Stimulated activated CD8-positive, alpha-beta memory T cell treated with anti-CD3 and anti-CD28 coated beads, Interleukin-12 subunit alpha, Interleukin-12 subunit beta, amount 100 ng/mL, for 24 hours (primary cell): ENCODE measurements at regions not wholly inside any gene's neighbourhood (a gene's known extent, or its start where the extent isn't known, plus 50 kb on each side); places are given as distances from the start of the nearest gene placed in this dataset.
"Not testable (repeated sequence)": the region's sequence is repeated elsewhere in the genome, so short reads cannot be mapped to it uniquely, and the experiment has no call there.

ENCODE experiments used
- DNase-seq: peaks from one replicate; pipeline ENCODE4 v3.0.0-alpha.2; 2020; ENCODE audit errors: extremely low read depth

- DNase-seq, result no peak
Observed at GRCh38 chr7:106749165-106749564, 88.2 kb upstream of the CCDC71L start.

GRCh38 chr7:106750773-106751172 is 89.8 kb upstream of the CCDC71L start:
- no peak for DNase-seq

GRCh38 chr7:106752367-106752766 is 91.4 kb upstream of the CCDC71L start:
- DNase-seq, result no peak

- DNase-seq, result not testable (repeated sequence)
Observed at GRCh38 chr7:106755024-106755423, 94.1 kb upstream of the CCDC71L start.

GRCh38 chr7:106755641-106756040 is 94.7 kb upstream of the CCDC71L start:
- no peak for DNase-seq

GRCh38 chr7:106756071-106756470 is 95.1 kb upstream of the CCDC71L start:
- no peak for DNase-seq

- no peak for DNase-seq
Observed at GRCh38 chr7:106756884-106757283, 95.9 kb upstream of the CCDC71L start.

- DNase-seq, result no peak
Observed at GRCh38 chr7:106757846-106758245, 96.9 kb upstream of the CCDC71L start.

GRCh38 chr7:106762845-106763244 is 101.9 kb upstream of the CCDC71L start:
- DNase-seq, result not testable (repeated sequence)

GRCh38 chr7:106763717-106764116 is 101.4 kb upstream of the PIK3CG start:
- no peak for DNase-seq

GRCh38 chr7:106765727-106766355 is 99.2 kb upstream of the PIK3CG start:
- no peak for DNase-seq

- DNase-seq, result no peak
Observed at GRCh38 chr7:106766551-106766950, 98.5 kb upstream of the PIK3CG start.

- no peak for DNase-seq
Observed at GRCh38 chr7:106767078-106767477, 98.0 kb upstream of the PIK3CG start.

GRCh38 chr7:106767498-106768323 is 97.4 kb upstream of the PIK3CG start:
- no peak for DNase-seq

- DNase-seq, result no peak
Observed at GRCh38 chr7:106768324-106768751, 96.7 kb upstream of the PIK3CG start.

GRCh38 chr7:106770191-106770590 is 94.9 kb upstream of the PIK3CG start:
- no peak for DNase-seq

- no peak for DNase-seq
Observed at GRCh38 chr7:106772655-106773108, 92.4 kb upstream of the PIK3CG start.

- no peak for DNase-seq
Observed at GRCh38 chr7:106773228-106773627, 91.9 kb upstream of the PIK3CG start.

- no peak for DNase-seq
Observed at GRCh38 chr7:106773721-106774120, 91.4 kb upstream of the PIK3CG start.

- DNase-seq, result no peak
Observed at GRCh38 chr7:106774213-106774767, 90.8 kb upstream of the PIK3CG start.

GRCh38 chr7:106774768-106775551 is 90.1 kb upstream of the PIK3CG start:
- peak; percentile 11 for DNase-seq

- DNase-seq, result no peak
Observed at GRCh38 chr7:106775552-106775936, 89.5 kb upstream of the PIK3CG start.
